Stimulated activated CD8-positive, alpha-beta memory T cell treated with anti-CD3 and anti-CD28 coated beads, Interleukin-7, amount 100 ng/mL, for 1 hour (primary cell): ENCODE measurements at regions not wholly inside any gene's neighbourhood (a gene's known extent, or its start where the extent isn't known, plus 50 kb on each side); places are given as distances from the start of the nearest gene placed in this dataset.

Source experiments
- DNase-seq, 2 donors: peaks; one replicate each; pipeline ENCODE4 v3.0.0-alpha.2; 2020; ENCODE audit warnings: low read depth in 2 of 2

GRCh38 chr13:105928901-105929300 is 606.6 kb downstream of the EFNB2 start:
- no peak for DNase-seq

- DNase-seq: no peak
Measured at GRCh38 chr13:105928048-105928447, 607.4 kb downstream of the EFNB2 start.

- no peak for DNase-seq
Measured at GRCh38 chr13:105925496-105925895, 610.0 kb downstream of the EFNB2 start.

- no peak for DNase-seq
Measured at GRCh38 chr13:105921711-105922110, 613.8 kb downstream of the EFNB2 start.

GRCh38 chr13:105920370-105920769 is 615.1 kb downstream of the EFNB2 start:
- DNase-seq: no peak

- no peak for DNase-seq
Measured at GRCh38 chr13:105918842-105919741, 616.4 kb downstream of the EFNB2 start.

GRCh38 chr13:105915146-105915850 is 620.2 kb downstream of the EFNB2 start:
- no peak for DNase-seq

- DNase-seq: no peak
Measured at GRCh38 chr13:105914291-105915036, 621.0 kb downstream of the EFNB2 start.

- DNase-seq: no peak
Measured at GRCh38 chr13:105908586-105908985, 626.9 kb downstream of the EFNB2 start.

- DNase-seq: no peak
Measured at GRCh38 chr13:105907319-105908019, 628.0 kb downstream of the EFNB2 start.

GRCh38 chr13:105906746-105907145 is 628.7 kb downstream of the EFNB2 start:
- DNase-seq: no peak

GRCh38 chr13:105904034-105904742 is 631.3 kb downstream of the EFNB2 start:
- no peak for DNase-seq

- no peak for DNase-seq
Measured at GRCh38 chr13:105902396-105902795, 633.1 kb downstream of the EFNB2 start.

- no peak for DNase-seq
Measured at GRCh38 chr13:105897575-105897974, 637.9 kb downstream of the EFNB2 start.

GRCh38 chr13:105894697-105895096 is 640.8 kb downstream of the EFNB2 start:
- no peak for DNase-seq

- DNase-seq: no peak
Measured at GRCh38 chr13:105890509-105890908, 645.0 kb downstream of the EFNB2 start.

- DNase-seq: no peak
Measured at GRCh38 chr13:105878119-105878700, 657.3 kb downstream of the EFNB2 start.

GRCh38 chr13:105874814-105875213 is 660.6 kb downstream of the EFNB2 start:
- no peak for DNase-seq

GRCh38 chr13:105871768-105872167 is 663.7 kb downstream of the EFNB2 start:
- no peak for DNase-seq

GRCh38 chr13:105871326-105871725 is 664.1 kb downstream of the EFNB2 start:
- DNase-seq: no peak
